ENCODE measurements at regions not wholly inside any gene's neighbourhood (a gene's known extent, or its start where the extent isn't known, plus 50 kb on each side); places are given as distances from the start of the nearest gene placed in this dataset.

DNA sequence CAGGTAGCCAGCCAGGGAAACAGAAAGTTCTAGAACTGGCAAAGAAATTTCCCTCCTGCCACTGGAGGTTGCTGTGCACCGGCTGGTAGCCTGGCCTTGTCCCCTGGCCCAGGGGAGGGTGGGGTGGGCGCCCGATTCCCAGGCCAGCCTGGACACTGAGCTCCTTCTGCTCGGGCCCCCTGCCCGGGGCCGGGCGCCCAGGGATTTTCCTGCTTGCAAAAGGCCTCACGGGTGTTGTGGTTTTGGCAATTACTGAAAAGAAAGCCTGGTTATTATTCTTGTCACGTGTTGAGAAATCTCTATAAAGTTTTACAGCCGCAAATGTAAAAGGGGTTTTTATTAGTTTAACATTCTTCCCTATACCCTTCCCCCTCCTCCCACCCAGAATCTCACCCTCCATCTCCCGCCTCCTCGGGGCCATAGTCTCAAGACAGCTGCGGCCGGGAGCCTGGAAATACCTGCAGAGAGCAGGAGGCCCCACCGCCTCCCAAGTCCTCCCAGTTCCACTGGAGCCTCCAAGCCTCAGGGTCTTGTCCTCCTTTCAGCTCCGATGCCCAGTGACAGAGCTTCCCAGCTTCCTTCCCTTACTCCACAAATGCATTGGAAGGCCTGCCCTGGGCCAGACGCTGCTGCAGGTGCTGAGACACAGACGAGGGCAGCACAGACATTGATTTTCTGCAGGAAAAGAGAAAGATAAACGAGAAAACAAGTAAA, 1515.6 kb downstream of the TBC1D22A start:
- Histone ChIP-seq H3K9me3 (no peaks in the 10 kb centered on the region), H3K4me1 (no peaks in the 10 kb centered on the region), H3K27ac (no peak overlapping the region), H3K4me3 (no peak overlapping the region), H3K36me3 (no peaks in the 10 kb centered on the region), H3K27me3 (replicated peaks in 1 of 7) (peaks cover 0 to 43% (median 0%) of the 10 kb centered on the region in 7 donors)
- no peak for DNase-seq
- 51 to 67% (median 66%) methylated on average over 19 of the region's 19 CpGs for WGBS, 5 donors
- intact Hi-C loops (cut with DNase I; ENCODE audit: low total_unique reads) = no loop called here
- no peak for TF ChIP-seq POLR2A (IDR thresholded peaks at IDR 0.05)
- TF ChIP-seq POLR2AphosphoS5 (IDR thresholded peaks at IDR 0.05) = no peak
- TF ChIP-seq, protein P1, sequence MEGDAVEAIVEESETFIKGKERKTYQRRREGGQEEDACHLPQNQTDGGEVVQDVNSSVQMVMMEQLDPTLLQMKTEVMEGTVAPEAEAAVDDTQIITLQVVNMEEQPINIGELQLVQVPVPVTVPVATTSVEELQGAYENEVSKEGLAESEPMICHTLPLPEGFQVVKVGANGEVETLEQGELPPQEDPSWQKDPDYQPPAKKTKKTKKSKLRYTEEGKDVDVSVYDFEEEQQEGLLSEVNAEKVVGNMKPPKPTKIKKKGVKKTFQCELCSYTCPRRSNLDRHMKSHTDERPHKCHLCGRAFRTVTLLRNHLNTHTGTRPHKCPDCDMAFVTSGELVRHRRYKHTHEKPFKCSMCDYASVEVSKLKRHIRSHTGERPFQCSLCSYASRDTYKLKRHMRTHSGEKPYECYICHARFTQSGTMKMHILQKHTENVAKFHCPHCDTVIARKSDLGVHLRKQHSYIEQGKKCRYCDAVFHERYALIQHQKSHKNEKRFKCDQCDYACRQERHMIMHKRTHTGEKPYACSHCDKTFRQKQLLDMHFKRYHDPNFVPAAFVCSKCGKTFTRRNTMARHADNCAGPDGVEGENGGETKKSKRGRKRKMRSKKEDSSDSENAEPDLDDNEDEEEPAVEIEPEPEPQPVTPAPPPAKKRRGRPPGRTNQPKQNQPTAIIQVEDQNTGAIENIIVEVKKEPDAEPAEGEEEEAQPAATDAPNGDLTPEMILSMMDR (IDR thresholded peaks at IDR 0.05 in 8 of 11, conservative IDR thresholded peaks at IDR 0.05 in 3 of 11) = no peak

DNA sequence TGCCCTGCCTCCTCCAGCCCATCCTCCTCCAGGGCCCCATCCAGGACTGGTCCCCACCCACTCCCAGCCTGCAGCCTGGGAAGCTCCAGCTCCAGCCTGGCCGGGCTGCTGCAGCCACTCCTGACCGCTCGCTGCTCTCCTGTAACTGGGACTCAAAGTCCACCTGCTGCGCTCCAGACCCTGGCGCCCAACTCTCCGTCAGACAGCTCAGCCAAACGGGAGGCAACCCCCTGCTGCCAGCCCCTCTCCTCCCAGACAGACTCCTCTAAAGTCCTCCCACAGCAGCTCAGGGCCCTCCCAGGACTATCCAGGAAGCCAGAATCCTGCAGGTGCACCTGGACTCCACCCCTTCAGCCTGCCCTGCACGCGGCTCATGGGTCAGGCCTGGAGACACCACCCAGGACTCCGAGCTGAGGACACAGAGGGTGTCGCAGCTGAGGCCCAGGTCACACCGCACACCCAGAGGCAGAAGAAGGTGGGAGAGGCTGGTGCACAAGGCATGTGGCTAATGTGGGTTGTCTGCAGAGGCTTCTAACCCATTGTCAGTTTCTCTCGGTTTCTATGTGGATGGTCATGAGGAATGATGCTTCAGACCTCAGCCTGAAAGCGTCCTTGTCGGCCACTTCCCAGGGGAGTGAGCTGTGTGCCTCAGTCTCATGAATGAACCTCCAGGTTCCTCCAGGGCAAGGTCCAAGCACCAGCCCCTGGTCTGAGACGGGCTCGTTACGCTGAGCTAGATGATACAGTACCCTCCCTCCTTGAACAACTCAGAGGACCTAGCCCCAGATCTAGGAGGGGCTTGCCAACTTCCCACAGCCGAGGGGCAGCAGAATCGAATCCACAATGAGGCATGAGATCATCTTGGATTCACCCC, 1514.8 kb downstream of the TBC1D22A start:
- no peaks in the 10 kb centered on the region for H3K4me1 ChIP-seq
- DNase-seq = no peak
- no peak overlapping the region for H3K4me3 ChIP-seq
- peaks cover 0 to 44% (median 0%) of the 10 kb centered on the region in 7 donors for H3K27me3 ChIP-seq (replicated peaks in 1 of 7)
- intact Hi-C loops (cut with DNase I; ENCODE audit: low total_unique reads) = no loop called here
- H3K36me3 ChIP-seq = no peaks in the 10 kb centered on the region
- WGBS, 5 donors = 79 to 85% (median 83%) methylated on average over 16 to 20 of the region's 20 CpGs
- TF ChIP-seq, protein P1 (IDR thresholded peaks at IDR 0.05 in 8 of 11, conservative IDR thresholded peaks at IDR 0.05 in 3 of 11) = no peak
- TF ChIP-seq POLR2A (IDR thresholded peaks at IDR 0.05) (no peak), POLR2AphosphoS5 (IDR thresholded peaks at IDR 0.05) (no peak)
- no peak overlapping the region for H3K27ac ChIP-seq
- H3K9me3 ChIP-seq = no peaks in the 10 kb centered on the region

DNA sequence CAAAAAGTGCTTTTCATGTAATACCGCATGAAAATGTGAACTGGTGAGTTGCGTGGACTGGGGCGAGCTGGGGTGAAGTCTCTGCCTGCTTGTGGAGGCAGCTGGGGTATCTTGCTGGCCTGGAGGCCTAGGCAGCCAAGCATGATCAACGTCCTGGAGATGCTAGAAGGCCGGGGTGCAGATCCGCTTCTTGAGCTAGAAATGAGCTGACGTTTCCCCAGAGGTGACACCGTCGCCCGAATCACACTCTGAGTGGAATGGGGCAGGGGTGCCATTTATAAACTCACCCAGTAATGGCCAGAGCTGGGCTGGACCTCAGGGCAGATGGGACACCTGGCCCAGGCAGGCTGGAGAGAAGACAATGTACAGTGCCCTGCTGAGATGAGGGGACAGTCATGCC, 1513.0 kb downstream of the TBC1D22A start:
- H3K9me3 ChIP-seq = no peaks in the 10 kb centered on the region
- DNase-seq = no peak
- WGBS, 5 donors = 88 to 95% (median 92%) methylated on average over 10 of the region's 10 CpGs
- H3K36me3 ChIP-seq = no peaks in the 10 kb centered on the region
- H3K4me1 ChIP-seq = no peaks in the 10 kb centered on the region
- H3K27ac ChIP-seq = no peak overlapping the region
- H3K27me3 ChIP-seq (replicated peaks in 1 of 7) = peaks cover 0 to 47% (median 0%) of the 10 kb centered on the region in 7 donors
- intact Hi-C loops (cut with DNase I; ENCODE audit: low total_unique reads) = no loop called here
- TF ChIP-seq POLR2AphosphoS5 (IDR thresholded peaks at IDR 0.05) (no peak), POLR2A (IDR thresholded peaks at IDR 0.05) (no peak)
- TF ChIP-seq, protein P1 (IDR thresholded peaks at IDR 0.05 in 8 of 11, conservative IDR thresholded peaks at IDR 0.05 in 3 of 11) = no peak
- no peak overlapping the region for H3K4me3 ChIP-seq

DNA sequence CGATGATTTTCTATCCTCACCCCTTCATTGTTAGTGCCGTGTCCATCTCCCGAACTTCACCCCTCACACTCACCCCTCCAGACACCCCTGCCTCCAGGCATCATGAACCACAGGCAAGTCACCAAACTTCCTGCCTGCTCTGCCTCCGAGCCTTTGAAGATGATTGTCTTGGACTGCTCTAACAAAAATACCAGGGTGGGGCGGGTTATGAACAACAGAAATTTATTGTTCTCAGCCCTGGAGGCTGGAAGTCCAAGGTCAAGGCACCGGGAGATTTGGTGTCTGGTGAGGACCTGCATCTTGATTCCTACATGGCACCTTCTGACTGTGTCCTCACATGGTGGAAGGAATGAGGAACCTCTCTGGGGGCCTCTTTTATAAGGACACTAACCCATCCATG, 1508.3 kb downstream of the TBC1D22A start:
- 70 to 78% (median 74%) methylated on average over 6 of the region's 6 CpGs for WGBS, 5 donors
- peaks cover 0 to 50% (median 0%) of the 10 kb centered on the region in 7 donors for H3K27me3 ChIP-seq (replicated peaks in 1 of 7)
- H3K4me3 ChIP-seq = no peak overlapping the region
- H3K36me3 ChIP-seq = no peaks in the 10 kb centered on the region
- TF ChIP-seq, protein P1 (IDR thresholded peaks at IDR 0.05 in 8 of 11, conservative IDR thresholded peaks at IDR 0.05 in 3 of 11) = no peak
- TF ChIP-seq POLR2A (IDR thresholded peaks at IDR 0.05) (no peak), POLR2AphosphoS5 (IDR thresholded peaks at IDR 0.05) (no peak)
- H3K4me1 ChIP-seq = no peaks in the 10 kb centered on the region
- H3K27ac ChIP-seq = no peak overlapping the region
- DNase-seq = no peak
- no peaks in the 10 kb centered on the region for H3K9me3 ChIP-seq
- intact Hi-C loops (cut with DNase I; ENCODE audit: low total_unique reads) = no loop called here

Data from spleen (tissue), 11 donors.